ENCODE measurements at regions not wholly inside any gene's neighbourhood (a gene's known extent, or its start where the extent isn't known, plus 50 kb on each side); places are given as distances from the start of the nearest gene placed in this dataset.

- Histone ChIP-seq H3K9me3 (no peaks in the 10 kb centered on the region), H3K27me3 (no peaks in the 10 kb centered on the region), H3K27ac (no peak overlapping the region), H3K4me1 (peaks cover 0 to 1% (median 0%) of the 10 kb centered on the region in 4 donors), H3K36me3 (no peaks in the 10 kb centered on the region), H3K4me3 (no peak overlapping the region)
- WGBS, 2 donors: 93 to 94% methylated on average over 4 of the region's 4 CpGs
- no peak for TF ChIP-seq POLR2A (IDR thresholded peaks at IDR 0.05)
- TF ChIP-seq, protein P1, sequence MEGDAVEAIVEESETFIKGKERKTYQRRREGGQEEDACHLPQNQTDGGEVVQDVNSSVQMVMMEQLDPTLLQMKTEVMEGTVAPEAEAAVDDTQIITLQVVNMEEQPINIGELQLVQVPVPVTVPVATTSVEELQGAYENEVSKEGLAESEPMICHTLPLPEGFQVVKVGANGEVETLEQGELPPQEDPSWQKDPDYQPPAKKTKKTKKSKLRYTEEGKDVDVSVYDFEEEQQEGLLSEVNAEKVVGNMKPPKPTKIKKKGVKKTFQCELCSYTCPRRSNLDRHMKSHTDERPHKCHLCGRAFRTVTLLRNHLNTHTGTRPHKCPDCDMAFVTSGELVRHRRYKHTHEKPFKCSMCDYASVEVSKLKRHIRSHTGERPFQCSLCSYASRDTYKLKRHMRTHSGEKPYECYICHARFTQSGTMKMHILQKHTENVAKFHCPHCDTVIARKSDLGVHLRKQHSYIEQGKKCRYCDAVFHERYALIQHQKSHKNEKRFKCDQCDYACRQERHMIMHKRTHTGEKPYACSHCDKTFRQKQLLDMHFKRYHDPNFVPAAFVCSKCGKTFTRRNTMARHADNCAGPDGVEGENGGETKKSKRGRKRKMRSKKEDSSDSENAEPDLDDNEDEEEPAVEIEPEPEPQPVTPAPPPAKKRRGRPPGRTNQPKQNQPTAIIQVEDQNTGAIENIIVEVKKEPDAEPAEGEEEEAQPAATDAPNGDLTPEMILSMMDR (IDR thresholded peaks at IDR 0.05): no peak
- TF ChIP-seq EP300 (IDR thresholded peaks at IDR 0.05): no peak
- no peak for DNase-seq (ENCODE audit: low spot score in 2 of 2)
These were observed 220.4 kb upstream of the UMPS start for GRCh38 chr3:124509884-124510283.

- Histone ChIP-seq H3K36me3 (no peaks in the 10 kb centered on the region), H3K27me3 (no peaks in the 10 kb centered on the region), H3K27ac (no peak overlapping the region), H3K4me3 (no peak overlapping the region), H3K9me3 (no peaks in the 10 kb centered on the region), H3K4me1 (no peaks in the 10 kb centered on the region)
- no peak for DNase-seq (ENCODE audit: low spot score in 2 of 2)
- 92 to 94% methylated on average over 3 of the region's 3 CpGs for WGBS, 2 donors
- TF ChIP-seq EP300 (IDR thresholded peaks at IDR 0.05) (no peak), POLR2A (IDR thresholded peaks at IDR 0.05) (no peak)
- TF ChIP-seq, protein P1 (IDR thresholded peaks at IDR 0.05): no peak
These were observed 220.0 kb upstream of the UMPS start for GRCh38 chr3:124510290-124510689.

DNA sequence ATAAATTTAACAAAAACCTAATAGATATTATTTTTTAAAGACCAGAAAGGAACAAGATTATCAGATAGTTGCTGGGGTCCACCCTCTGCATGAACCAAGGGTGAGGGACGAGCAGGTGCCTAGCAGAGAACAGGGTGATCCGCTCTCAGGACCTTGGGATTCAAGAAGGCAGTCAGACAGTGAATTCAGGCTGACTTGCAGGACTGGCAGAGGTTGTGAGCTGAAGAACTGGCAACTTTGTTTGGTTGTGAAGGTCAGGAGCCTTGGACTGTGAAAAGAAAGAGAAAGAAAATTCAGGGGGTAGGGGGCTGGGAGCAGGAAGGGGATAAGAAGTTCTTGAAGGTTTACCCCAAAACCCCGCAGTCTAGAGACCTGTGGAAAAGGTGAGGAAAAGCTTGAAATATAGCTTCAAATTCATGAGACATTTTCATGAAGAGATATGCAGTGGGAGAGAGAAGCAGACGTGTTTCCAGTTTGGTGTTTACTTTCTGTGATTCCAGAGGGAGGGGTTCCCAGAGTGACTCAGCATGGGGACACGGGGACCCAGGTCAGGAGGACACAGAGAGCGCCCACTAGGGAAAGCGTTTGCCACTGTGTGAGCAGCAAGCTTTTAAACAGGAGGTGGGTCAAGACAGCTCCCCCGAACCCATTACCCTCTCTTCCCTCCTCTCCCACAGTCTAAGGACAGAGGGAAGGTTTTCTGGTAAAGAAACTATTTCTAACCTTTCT lies 217.2 kb upstream of the UMPS start:
- Histone ChIP-seq H3K4me1 (no peaks in the 10 kb centered on the region), H3K9me3 (no peaks in the 10 kb centered on the region), H3K36me3 (no peaks in the 10 kb centered on the region), H3K4me3 (no peak overlapping the region), H3K27me3 (no peaks in the 10 kb centered on the region), H3K27ac (no peak overlapping the region)
- WGBS, 2 donors: 60 to 62% methylated on average over 8 of the region's 8 CpGs
- TF ChIP-seq EP300 (IDR thresholded peaks at IDR 0.05): no peak
- TF ChIP-seq, protein P1 (IDR thresholded peaks at IDR 0.05): no peak
- TF ChIP-seq POLR2A (IDR thresholded peaks at IDR 0.05): no peak
- no peak for DNase-seq (ENCODE audit: low spot score in 2 of 2)

- no peaks in the 10 kb centered on the region for H3K36me3 ChIP-seq
These were observed 216.6 kb upstream of the UMPS start for GRCh38 chr3:124513610-124513997.

GRCh38 chr3:124514683-124515082 lies 215.6 kb upstream of the UMPS start:
- no peak for TF ChIP-seq EP300 (IDR thresholded peaks at IDR 0.05)
- TF ChIP-seq, protein P1 (IDR thresholded peaks at IDR 0.05): no peak
- TF ChIP-seq POLR2A (IDR thresholded peaks at IDR 0.05): no peak
- Histone ChIP-seq H3K4me1 (no peaks in the 10 kb centered on the region), H3K9me3 (no peaks in the 10 kb centered on the region), H3K27ac (no peak overlapping the region), H3K36me3 (no peaks in the 10 kb centered on the region), H3K4me3 (no peak overlapping the region), H3K27me3 (no peaks in the 10 kb centered on the region)
- WGBS, 2 donors: 47 to 54% methylated on average over 2 of the region's 2 CpGs
- no peak for DNase-seq (ENCODE audit: low spot score in 2 of 2)

More at GRCh38 chr3:124513610-124513997, 216.6 kb upstream of the UMPS start:
- Histone ChIP-seq H3K27ac (no peak overlapping the region), H3K9me3 (no peaks in the 10 kb centered on the region), H3K4me3 (no peak overlapping the region), H3K4me1 (no peaks in the 10 kb centered on the region), H3K27me3 (no peaks in the 10 kb centered on the region)
- no peak for DNase-seq (ENCODE audit: low spot score in 2 of 2)
- no peak for TF ChIP-seq EP300 (IDR thresholded peaks at IDR 0.05)
- TF ChIP-seq, protein P1 (IDR thresholded peaks at IDR 0.05): no peak
- no peak for TF ChIP-seq POLR2A (IDR thresholded peaks at IDR 0.05)
- WGBS, 2 donors: 82 to 85% methylated on average over 4 of the region's 4 CpGs
